ENCODE measurements at regions not wholly inside any gene's neighbourhood (a gene's known extent, or its start where the extent isn't known, plus 50 kb on each side); places are given as distances from the start of the nearest gene placed in this dataset.
A peak's percentile ranks its signal among the peaks of the same experiment; 100 is the strongest.

DNA sequence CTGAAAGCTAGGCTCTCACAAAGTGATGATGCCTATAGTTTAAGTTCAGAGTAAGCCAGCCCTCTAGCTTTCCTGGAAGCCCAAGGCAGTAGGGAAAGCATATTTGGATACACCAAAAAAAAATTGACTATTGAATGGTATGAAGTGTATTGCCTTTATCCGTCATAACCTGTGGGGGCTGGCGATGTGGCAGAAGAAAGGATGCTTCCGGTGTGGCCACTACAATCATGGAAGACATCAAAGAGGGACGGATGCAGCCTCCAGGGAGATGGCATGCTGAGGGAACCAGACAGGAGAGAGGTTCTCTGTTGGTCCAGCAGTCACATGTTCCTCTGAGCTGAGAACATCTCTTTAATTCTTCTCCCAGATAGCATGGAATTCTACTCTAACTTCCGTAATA, 170.3 kb downstream of the TMEM18 start:
- no peak overlapping the region for H2BK5ac ChIP-seq (ENCODE audit: low read length)
- WGBS, 2 donors (ENCODE audit: extremely low coverage in 2 of 2, insufficient read length in 2 of 2, insufficient replicate concordance in 1 of 2), result no CpG with 5 or more reads among the region's 5 CpGs
- H4K8ac ChIP-seq (ENCODE audit: low read depth, low read length), result no peak overlapping the region
- no peak overlapping the region for H2AK5ac ChIP-seq (ENCODE audit: low read depth, low read length)
- H3K18ac ChIP-seq (ENCODE audit: low read length), result no peak overlapping the region
- H2BK120ac ChIP-seq (ENCODE audit: low read depth, low read length), result no peak overlapping the region
- no peak overlapping the region for H3K23ac ChIP-seq (ENCODE audit: low read depth, low read length, poor library complexity)
- H3K9me3 ChIP-seq (replicated peaks in 1 of 2; ENCODE audit: control insufficient read depth in 2 of 2, insufficient read depth in 1 of 2, low read depth in 1 of 2, low read length in 2 of 2), result peaks cover 11 to 12% of the 10 kb centered on the region in 2 donors
- H3K4ac ChIP-seq (ENCODE audit: low read length), result no peak overlapping the region
- H2BK15ac ChIP-seq (ENCODE audit: low read length), result no peak overlapping the region
- H3K27ac ChIP-seq (replicated peaks; ENCODE audit: low read length), result no peak overlapping the region
- no peaks in the 10 kb centered on the region for H3K79me1 ChIP-seq (ENCODE audit: low read depth, low read length)
- H2AFZ ChIP-seq (ENCODE audit: low read length), result no peak overlapping the region
- H2BK12ac ChIP-seq (ENCODE audit: low read length), result no peak overlapping the region
- H3K4me3 ChIP-seq (ENCODE audit: low read length in 2 of 2), result no peak overlapping the region
- no peak overlapping the region for H3K14ac ChIP-seq (ENCODE audit: low read length)
- no peaks in the 10 kb centered on the region for H3K36me3 ChIP-seq (replicated peaks in 1 of 2; ENCODE audit: control insufficient read depth in 2 of 2, insufficient read depth in 2 of 2, low read length in 2 of 2)
- peaks cover 12 to 22% of the 10 kb centered on the region in 2 donors for H3K4me1 ChIP-seq (ENCODE audit: control insufficient read depth in 2 of 2, insufficient read depth in 1 of 2, low read depth in 1 of 2, low read length in 2 of 2)
- H3K4me2 ChIP-seq (ENCODE audit: insufficient read depth, low read length, poor library complexity, severe bottlenecking), result no peak overlapping the region
- peaks cover 0 to 9% (median 0%) of the 10 kb centered on the region in 3 experiments for H3K27me3 ChIP-seq (ENCODE audit: control insufficient read depth in 3 of 3, insufficient read depth in 3 of 3, low read depth in 1 of 3, low read length in 3 of 3)
- no peak overlapping the region for H4K91ac ChIP-seq (ENCODE audit: low read depth, low read length, poor library complexity)
- H3K9ac ChIP-seq (ENCODE audit: low read depth, low read length, poor library complexity), result no peak overlapping the region
- DNase-seq (ENCODE audit: low spot score), result no peak

DNA sequence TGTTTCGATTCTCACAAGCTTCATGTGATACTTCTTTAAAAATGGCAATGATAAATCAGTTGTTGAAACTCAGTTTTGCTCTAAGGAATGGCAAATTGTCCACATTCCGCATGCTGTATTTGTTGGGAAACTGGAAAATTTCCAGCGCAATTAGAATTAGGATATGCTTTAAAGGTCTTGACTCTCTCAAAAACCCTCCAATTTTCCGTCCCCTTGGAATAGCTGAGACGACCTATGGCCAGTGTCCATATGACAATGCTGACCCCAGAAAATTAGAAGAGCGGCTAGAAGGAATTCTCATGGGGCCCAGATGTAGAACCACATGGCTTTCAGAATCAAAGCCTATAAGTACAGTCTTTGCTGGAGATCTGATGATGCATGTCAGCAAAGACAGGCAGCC, 170.8 kb downstream of the TMEM18 start:
- Histone ChIP-seq H3K27me3 (ENCODE audit: control insufficient read depth in 3 of 3, insufficient read depth in 3 of 3, low read depth in 1 of 3, low read length in 3 of 3) (peaks cover 0 to 9% (median 0%) of the 10 kb centered on the region in 3 experiments), H3K4me2 (ENCODE audit: insufficient read depth, low read length, poor library complexity, severe bottlenecking) (no peak overlapping the region), H2BK5ac (ENCODE audit: low read length) (no peak overlapping the region), H3K4me1 (ENCODE audit: control insufficient read depth in 2 of 2, insufficient read depth in 1 of 2, low read depth in 1 of 2, low read length in 2 of 2) (peaks cover 12 to 22% of the 10 kb centered on the region in 2 donors), H2AFZ (ENCODE audit: low read length) (no peak overlapping the region), H2BK120ac (ENCODE audit: low read depth, low read length) (no peak overlapping the region), H4K91ac (ENCODE audit: low read depth, low read length, poor library complexity) (no peak overlapping the region), H3K18ac (ENCODE audit: low read length) (no peak overlapping the region), H3K4ac (ENCODE audit: low read length) (no peak overlapping the region), H3K9ac (ENCODE audit: low read depth, low read length, poor library complexity) (no peak overlapping the region), H2BK12ac (ENCODE audit: low read length) (no peak overlapping the region), H3K4me3 (ENCODE audit: low read length in 2 of 2) (no peak overlapping the region), H4K8ac (ENCODE audit: low read depth, low read length) (no peak overlapping the region), H3K79me1 (ENCODE audit: low read depth, low read length) (no peaks in the 10 kb centered on the region), H3K9me3 (replicated peaks in 1 of 2; ENCODE audit: control insufficient read depth in 2 of 2, insufficient read depth in 1 of 2, low read depth in 1 of 2, low read length in 2 of 2) (peaks cover 11 to 12% of the 10 kb centered on the region in 2 donors), H3K36me3 (replicated peaks in 1 of 2; ENCODE audit: control insufficient read depth in 2 of 2, insufficient read depth in 2 of 2, low read length in 2 of 2) (no peaks in the 10 kb centered on the region), H3K23ac (ENCODE audit: low read depth, low read length, poor library complexity) (no peak overlapping the region), H3K27ac (replicated peaks; ENCODE audit: low read length) (no peak overlapping the region), H3K14ac (ENCODE audit: low read length) (no peak overlapping the region), H2AK5ac (ENCODE audit: low read depth, low read length) (no peak overlapping the region), H2BK15ac (ENCODE audit: low read length) (no peak overlapping the region)
- WGBS, 2 donors (ENCODE audit: extremely low coverage in 2 of 2, insufficient read length in 2 of 2, insufficient replicate concordance in 1 of 2), result no CpG with 5 or more reads among the region's 6 CpGs
- DNase-seq (ENCODE audit: low spot score), result no peak

DNA sequence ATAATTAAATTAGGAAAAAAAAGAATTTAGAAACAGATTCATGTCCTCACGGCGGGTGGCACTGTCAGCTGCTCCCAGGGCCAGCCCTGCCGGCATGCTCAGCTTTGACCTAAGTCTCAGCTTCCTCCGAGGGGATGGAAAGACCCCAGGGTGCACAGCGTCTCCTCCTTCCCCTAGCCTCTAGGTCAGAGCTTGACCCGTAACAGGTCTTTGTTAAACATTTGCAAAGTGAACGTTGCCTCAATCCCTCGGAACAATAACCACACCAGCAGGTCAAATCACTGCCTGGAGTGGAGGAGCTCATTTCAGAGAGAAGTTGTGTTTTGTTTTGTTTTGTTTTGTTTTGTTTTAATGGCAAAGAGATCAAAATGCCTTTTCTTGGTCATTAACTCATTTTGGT, 171.3 kb downstream of the TMEM18 start:
- DNase-seq (ENCODE audit: low spot score), result peak; percentile 49
- no peak overlapping the region for H3K4me3 ChIP-seq (ENCODE audit: low read length in 2 of 2)
- peaks cover 12 to 22% of the 10 kb centered on the region in 2 donors for H3K4me1 ChIP-seq (ENCODE audit: control insufficient read depth in 2 of 2, insufficient read depth in 1 of 2, low read depth in 1 of 2, low read length in 2 of 2)

DNA sequence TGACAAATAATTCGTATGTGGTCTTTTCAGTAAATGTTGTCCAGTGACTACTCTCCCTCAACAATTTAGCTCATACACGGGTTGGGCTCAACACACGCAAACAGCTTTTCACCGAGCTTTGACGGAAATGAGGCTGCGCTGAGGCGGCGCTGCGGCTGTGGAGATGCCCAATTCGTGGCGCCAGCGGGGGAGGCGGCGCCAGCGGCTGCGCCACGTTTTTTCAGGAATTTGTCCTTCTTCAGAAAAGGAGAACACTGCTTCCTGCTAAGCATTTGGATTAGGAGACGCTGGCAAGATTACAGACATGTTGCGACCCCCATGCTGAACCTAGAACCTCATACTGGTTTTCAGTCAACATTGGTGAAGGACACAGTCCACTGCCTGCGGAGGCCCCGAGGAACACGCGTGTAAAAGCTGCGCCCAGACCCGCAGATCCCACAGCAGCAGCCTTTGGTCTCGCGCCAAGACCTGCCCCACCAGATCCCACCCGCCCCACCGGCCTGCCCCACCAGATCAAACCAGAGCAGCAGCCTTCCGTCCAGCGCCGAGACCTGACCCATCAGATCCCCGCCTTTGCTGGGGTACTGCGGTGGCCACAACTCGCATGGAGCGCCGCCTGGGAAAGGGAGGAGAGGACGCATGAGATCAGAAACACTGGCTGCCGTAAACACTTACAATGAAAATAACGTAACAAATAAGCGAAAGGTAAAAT, 173.8 kb downstream of the TMEM18 start:
- Histone ChIP-seq H4K8ac (ENCODE audit: low read depth, low read length) (no peak overlapping the region), H3K9me3 (replicated peaks in 1 of 2; ENCODE audit: control insufficient read depth in 2 of 2, insufficient read depth in 1 of 2, low read depth in 1 of 2, low read length in 2 of 2) (peaks cover 0 to 1% of the 10 kb centered on the region in 2 donors), H2BK15ac (ENCODE audit: low read length) (no peak overlapping the region), H4K91ac (ENCODE audit: low read depth, low read length, poor library complexity) (no peak overlapping the region), H2BK5ac (ENCODE audit: low read length) (no peak overlapping the region), H3K4me1 (ENCODE audit: control insufficient read depth in 2 of 2, insufficient read depth in 1 of 2, low read depth in 1 of 2, low read length in 2 of 2) (peaks cover 13 to 22% of the 10 kb centered on the region in 2 donors), H3K9ac (ENCODE audit: low read depth, low read length, poor library complexity) (no peak overlapping the region), H3K27ac (replicated peaks; ENCODE audit: low read length) (no peak overlapping the region), H3K4me3 (ENCODE audit: low read length in 2 of 2) (no peak overlapping the region), H2AK5ac (ENCODE audit: low read depth, low read length) (no peak overlapping the region), H2BK120ac (ENCODE audit: low read depth, low read length) (no peak overlapping the region), H3K14ac (ENCODE audit: low read length) (no peak overlapping the region), H3K79me1 (ENCODE audit: low read depth, low read length) (no peaks in the 10 kb centered on the region), H3K36me3 (replicated peaks in 1 of 2; ENCODE audit: control insufficient read depth in 2 of 2, insufficient read depth in 2 of 2, low read length in 2 of 2) (no peaks in the 10 kb centered on the region), H3K23ac (ENCODE audit: low read depth, low read length, poor library complexity) (no peak overlapping the region), H2BK12ac (ENCODE audit: low read length) (no peak overlapping the region), H3K27me3 (ENCODE audit: control insufficient read depth in 3 of 3, insufficient read depth in 3 of 3, low read depth in 1 of 3, low read length in 3 of 3) (peaks cover 0 to 5% (median 0%) of the 10 kb centered on the region in 3 experiments), H3K4me2 (ENCODE audit: insufficient read depth, low read length, poor library complexity, severe bottlenecking) (no peak overlapping the region), H2AFZ (ENCODE audit: low read length) (no peak overlapping the region), H3K18ac (ENCODE audit: low read length) (no peak overlapping the region), H3K4ac (ENCODE audit: low read length) (no peak overlapping the region)
- no CpG with 5 or more reads among the region's 41 CpGs for WGBS, 2 donors (ENCODE audit: extremely low coverage in 2 of 2, insufficient read length in 2 of 2, insufficient replicate concordance in 1 of 2)
- DNase-seq (ENCODE audit: low spot score), result no peak

More for the DNA sequence above, 171.3 kb downstream of the TMEM18 start:
- Histone ChIP-seq H2BK120ac (ENCODE audit: low read depth, low read length) (no peak overlapping the region), H2BK12ac (ENCODE audit: low read length) (no peak overlapping the region), H3K23ac (ENCODE audit: low read depth, low read length, poor library complexity) (no peak overlapping the region), H3K27ac (replicated peaks; ENCODE audit: low read length) (no peak overlapping the region), H3K27me3 (ENCODE audit: control insufficient read depth in 3 of 3, insufficient read depth in 3 of 3, low read depth in 1 of 3, low read length in 3 of 3) (peaks cover 0 to 9% (median 0%) of the 10 kb centered on the region in 3 experiments), H3K14ac (ENCODE audit: low read length) (no peak overlapping the region), H3K36me3 (replicated peaks in 1 of 2; ENCODE audit: control insufficient read depth in 2 of 2, insufficient read depth in 2 of 2, low read length in 2 of 2) (no peaks in the 10 kb centered on the region), H3K9me3 (replicated peaks in 1 of 2; ENCODE audit: control insufficient read depth in 2 of 2, insufficient read depth in 1 of 2, low read depth in 1 of 2, low read length in 2 of 2) (peaks cover 10 to 12% of the 10 kb centered on the region in 2 donors), H4K91ac (ENCODE audit: low read depth, low read length, poor library complexity) (no peak overlapping the region), H3K4me2 (ENCODE audit: insufficient read depth, low read length, poor library complexity, severe bottlenecking) (no peak overlapping the region), H2AFZ (ENCODE audit: low read length) (no peak overlapping the region), H3K79me1 (ENCODE audit: low read depth, low read length) (no peaks in the 10 kb centered on the region), H2BK15ac (ENCODE audit: low read length) (no peak overlapping the region), H2BK5ac (ENCODE audit: low read length) (no peak overlapping the region), H3K9ac (ENCODE audit: low read depth, low read length, poor library complexity) (no peak overlapping the region), H3K18ac (ENCODE audit: low read length) (no peak overlapping the region), H4K8ac (ENCODE audit: low read depth, low read length) (no peak overlapping the region), H2AK5ac (ENCODE audit: low read depth, low read length) (no peak overlapping the region), H3K4ac (ENCODE audit: low read length) (no peak overlapping the region)
- WGBS, 2 donors (ENCODE audit: extremely low coverage in 2 of 2, insufficient read length in 2 of 2, insufficient replicate concordance in 1 of 2), result no CpG with 5 or more reads among the region's 8 CpGs

Measured in neuronal stem cell (in vitro differentiated cells).